T-helper 17 cell (primary cell): ENCODE measurements at regions not wholly inside any gene's neighbourhood (a gene's known extent, or its start where the extent isn't known, plus 50 kb on each side); places are given as distances from the start of the nearest gene placed in this dataset.
"Not testable (repeated sequence)": the region's sequence is repeated elsewhere in the genome, so short reads cannot be mapped to it uniquely, and the experiment has no call there.

ENCODE experiments used
- ATAC-seq: fragments of 150-1000 bp; cut with Tn5 transposase; 2 replicates; pipeline ENCODE4 v1.10.0; 2021; ENCODE audit warnings: mild to moderate bottlenecking, moderate library complexity
- DNase-seq, 3 donors: peaks; one replicate each; pipeline versions ENCODE4 v3.0.0 to v3.0.0-alpha.2; 2020 to 2021
- H3K9me3 ChIP-seq: one replicate; pipeline ENCODE4 v1.7.0; 2013; ENCODE audit warnings: low read length, mild to moderate bottlenecking; ENCODE audit not compliant: control insufficient read depth, poor library complexity, severe bottlenecking
- H3K27ac Mint-ChIP-seq: one replicate; pipeline ENCODE4 v1.8.0; 2022; ENCODE audit warnings: mild to moderate bottlenecking, moderate library complexity, mixed read lengths
- H3K27me3 Mint-ChIP-seq: one replicate; pipeline ENCODE4 v1.8.0; 2022; ENCODE audit warnings: mixed read lengths
- H3K36me3 Mint-ChIP-seq: one replicate; pipeline ENCODE4 v1.8.0; 2022; ENCODE audit warnings: low read depth, mixed read lengths
- H3K4me1 Mint-ChIP-seq: one replicate; pipeline ENCODE4 v1.8.0; 2022; ENCODE audit warnings: mild to moderate bottlenecking, mixed read lengths
- H3K4me3 Mint-ChIP-seq: one replicate; pipeline ENCODE4 v1.8.0; 2022; ENCODE audit warnings: mild to moderate bottlenecking, moderate library complexity, mixed read lengths

GRCh38 chr14:43260056-43260455 is 1247.0 kb downstream of the FSCB start:
- DNase-seq (no peak), ATAC-seq (no peak)
- no peaks in the 10 kb centered on the region for H3K27me3 Mint-ChIP-seq
- H3K4me3 Mint-ChIP-seq: no peak overlapping the region
- no peak overlapping the region for H3K27ac Mint-ChIP-seq
- no peaks in the 10 kb centered on the region for H3K9me3 ChIP-seq
- H3K4me1 Mint-ChIP-seq: no peaks in the 10 kb centered on the region
- H3K36me3 Mint-ChIP-seq: no peaks in the 10 kb centered on the region

GRCh38 chr14:43258396-43258795 is 1248.7 kb downstream of the FSCB start:
- no peaks in the 10 kb centered on the region for H3K27me3 Mint-ChIP-seq
- no peak overlapping the region for H3K27ac Mint-ChIP-seq
- H3K4me3 Mint-ChIP-seq: no peak overlapping the region
- no peaks in the 10 kb centered on the region for H3K36me3 Mint-ChIP-seq
- no peaks in the 10 kb centered on the region for H3K4me1 Mint-ChIP-seq
- ATAC-seq (no peak), DNase-seq (no peak)
- H3K9me3 ChIP-seq: no peaks in the 10 kb centered on the region

- not testable (repeated sequence) for H3K36me3 Mint-ChIP-seq, H3K27ac Mint-ChIP-seq, H3K9me3 ChIP-seq, ATAC-seq, H3K27me3 Mint-ChIP-seq, H3K4me1 Mint-ChIP-seq, DNase-seq, H3K4me3 Mint-ChIP-seq
Measured at GRCh38 chr14:43256996-43257395, 1250.1 kb downstream of the FSCB start.

- DNase-seq: no peak
- H3K36me3 Mint-ChIP-seq: no peaks in the 10 kb centered on the region
Measured at GRCh38 chr14:43252866-43253265, 1254.2 kb downstream of the FSCB start.

DNA sequence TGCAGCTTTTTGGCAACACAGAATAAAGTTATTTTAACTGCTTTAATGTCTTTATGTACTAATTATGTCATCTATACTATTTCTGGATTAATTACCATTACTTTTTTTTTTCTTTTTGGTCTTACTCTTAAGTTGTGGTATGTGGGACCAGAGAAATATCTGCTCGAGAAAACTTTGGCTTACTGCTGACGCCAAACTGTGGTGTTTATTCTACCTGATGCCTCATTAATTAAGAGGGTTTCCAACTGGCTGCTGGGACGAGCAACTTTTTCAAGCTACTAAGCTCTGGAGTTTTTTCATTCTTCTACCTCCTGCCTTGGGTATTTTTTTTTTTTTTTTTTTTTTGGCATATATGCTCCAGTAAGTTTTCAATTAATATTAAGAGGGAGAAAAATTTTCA is 1257.5 kb downstream of the FSCB start:
- no peak overlapping the region for H3K4me3 Mint-ChIP-seq
- no peaks in the 10 kb centered on the region for H3K27me3 Mint-ChIP-seq
- no peaks in the 10 kb centered on the region for H3K4me1 Mint-ChIP-seq
- no peak overlapping the region for H3K27ac Mint-ChIP-seq
- H3K36me3 Mint-ChIP-seq: no peaks in the 10 kb centered on the region
- no peaks in the 10 kb centered on the region for H3K9me3 ChIP-seq
- ATAC-seq (no peak), DNase-seq (no peak)

More at GRCh38 chr14:43252866-43253265, 1254.2 kb downstream of the FSCB start:
- no peaks in the 10 kb centered on the region for H3K9me3 ChIP-seq
- Mint-ChIP-seq H3K4me3 (no peak overlapping the region), H3K27ac (no peak overlapping the region), H3K27me3 (no peaks in the 10 kb centered on the region), H3K4me1 (no peaks in the 10 kb centered on the region)
- no peak for ATAC-seq

DNA sequence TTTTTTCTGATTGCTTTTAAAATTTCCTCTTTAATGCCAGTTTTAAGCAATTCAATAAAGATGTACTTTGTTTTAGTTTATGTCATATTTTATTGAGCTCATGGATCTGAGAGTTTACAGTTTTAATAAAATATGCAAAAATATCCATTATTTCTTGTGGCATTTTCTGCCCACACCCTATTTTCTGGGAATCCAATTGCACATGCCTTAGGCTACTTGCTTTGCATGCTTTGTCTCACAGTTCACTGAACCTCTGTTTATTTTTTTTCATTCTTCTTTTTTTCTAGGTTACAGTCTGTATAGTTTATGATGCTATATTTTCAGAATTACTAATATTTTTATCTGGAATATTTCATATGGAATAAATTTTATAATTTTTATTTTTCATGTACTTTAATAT is 1258.0 kb downstream of the FSCB start:
- ATAC-seq: no peak
- no peak overlapping the region for H3K4me3 Mint-ChIP-seq
- H3K27me3 Mint-ChIP-seq: no peaks in the 10 kb centered on the region
- no peak for DNase-seq
- H3K27ac Mint-ChIP-seq: no peak overlapping the region
- no peaks in the 10 kb centered on the region for H3K36me3 Mint-ChIP-seq
- no peaks in the 10 kb centered on the region for H3K9me3 ChIP-seq
- H3K4me1 Mint-ChIP-seq: no peaks in the 10 kb centered on the region

DNA sequence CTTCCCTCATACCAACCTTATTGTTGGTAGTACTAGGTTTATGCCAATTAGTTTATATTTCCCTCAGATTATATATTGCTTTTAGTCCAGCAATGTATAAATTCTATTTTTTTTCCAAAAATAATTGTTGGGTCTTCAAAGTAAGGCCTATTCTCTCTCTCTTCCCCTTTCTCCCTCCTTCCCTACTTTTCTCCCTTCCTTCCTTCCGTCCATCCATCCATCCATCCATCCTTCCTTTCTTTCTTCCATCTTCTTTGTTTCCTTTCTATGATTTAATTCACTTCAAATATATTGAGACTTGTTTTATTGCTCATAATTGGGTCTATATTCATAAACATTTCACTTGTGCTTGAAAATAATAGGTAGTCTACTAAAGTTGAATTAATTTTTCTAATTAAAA is 1259.2 kb downstream of the FSCB start:
- no peaks in the 10 kb centered on the region for H3K9me3 ChIP-seq
- ATAC-seq (no peak), DNase-seq (no peak)
- Mint-ChIP-seq H3K4me1 (no peaks in the 10 kb centered on the region), H3K4me3 (no peak overlapping the region), H3K27me3 (no peaks in the 10 kb centered on the region), H3K36me3 (no peaks in the 10 kb centered on the region), H3K27ac (no peak overlapping the region)

DNA sequence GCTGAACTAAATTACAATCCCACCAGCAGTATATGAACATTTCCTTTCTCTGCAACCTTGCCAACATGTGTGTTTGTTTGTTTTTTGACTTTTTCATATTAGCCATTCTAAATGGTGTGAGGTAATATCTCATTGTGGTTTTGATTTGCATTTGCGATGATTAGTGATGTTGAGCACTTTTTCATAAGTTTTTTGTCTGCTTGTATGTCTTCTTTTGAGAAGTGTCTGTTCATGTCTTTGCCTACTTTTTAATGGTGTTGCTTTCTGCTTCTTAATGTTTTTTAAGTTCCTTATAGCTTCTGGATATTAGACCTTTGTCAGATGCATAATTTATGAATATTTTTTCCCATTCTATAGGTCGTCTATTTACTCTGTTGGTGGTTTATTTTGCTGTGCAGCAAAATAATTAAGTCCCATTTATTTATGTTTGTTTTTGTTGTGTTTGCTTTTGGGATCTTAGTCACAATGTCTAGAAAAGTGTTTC is 1262.9 kb downstream of the FSCB start:
- Mint-ChIP-seq H3K4me1 (no peaks in the 10 kb centered on the region), H3K4me3 (no peak overlapping the region), H3K27ac (no peak overlapping the region), H3K27me3 (no peaks in the 10 kb centered on the region), H3K36me3 (no peaks in the 10 kb centered on the region)
- no peak for DNase-seq
- ATAC-seq: no peak
- H3K9me3 ChIP-seq: no peaks in the 10 kb centered on the region

DNA sequence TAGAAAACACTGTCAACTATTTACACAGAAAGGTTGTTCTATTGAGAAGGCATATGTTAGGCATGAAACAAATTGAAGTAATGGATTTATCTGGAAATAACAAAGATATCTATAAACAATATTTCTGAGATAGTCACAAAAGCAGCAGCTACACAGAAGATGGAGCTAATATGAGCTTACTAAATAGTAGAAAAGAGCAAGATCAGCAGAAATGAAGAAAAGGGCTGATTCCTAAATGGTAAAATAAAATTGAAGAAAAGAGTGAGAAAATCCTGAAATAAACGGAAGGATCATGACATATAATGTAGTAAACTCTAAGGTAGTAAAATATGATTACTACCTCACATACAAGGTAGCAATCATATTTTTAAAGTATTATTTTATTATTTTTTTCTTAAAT is 1263.9 kb downstream of the FSCB start:
- Mint-ChIP-seq H3K27ac (no peak overlapping the region), H3K36me3 (no peaks in the 10 kb centered on the region), H3K4me3 (no peak overlapping the region), H3K4me1 (no peaks in the 10 kb centered on the region), H3K27me3 (no peaks in the 10 kb centered on the region)
- H3K9me3 ChIP-seq: no peaks in the 10 kb centered on the region
- no peak for ATAC-seq
- no peak for DNase-seq

DNA sequence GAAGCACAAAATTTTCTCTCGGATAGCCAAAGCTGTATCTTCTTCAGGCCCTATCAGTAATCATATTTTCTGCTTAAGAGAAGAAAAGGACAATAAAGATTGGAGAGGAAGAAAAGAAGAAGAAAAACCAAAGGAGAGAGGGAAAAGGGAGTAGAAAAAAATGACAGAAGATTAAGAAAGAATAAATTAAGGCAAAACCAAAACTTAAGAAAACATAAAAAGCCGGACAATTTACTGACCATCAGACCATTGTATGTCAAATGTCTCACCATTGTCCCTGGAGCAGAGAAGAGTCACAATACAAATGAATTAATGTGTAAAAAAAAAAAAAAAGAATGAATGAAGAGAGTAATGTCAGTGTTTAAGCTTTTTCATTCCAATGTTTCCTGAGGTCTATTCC is 1274.8 kb downstream of the FSCB start:
- ATAC-seq: no peak

GRCh38 chr14:43215524-43215923 is 1291.6 kb downstream of the FSCB start:
- Mint-ChIP-seq H3K27ac (no peak overlapping the region), H3K4me1 (no peaks in the 10 kb centered on the region), H3K27me3 (no peaks in the 10 kb centered on the region), H3K4me3 (no peak overlapping the region), H3K36me3 (no peaks in the 10 kb centered on the region)
- no peak for DNase-seq
- ATAC-seq: no peak
- no peaks in the 10 kb centered on the region for H3K9me3 ChIP-seq

More for the DNA sequence above, 1274.8 kb downstream of the FSCB start:
- no peaks in the 10 kb centered on the region for H3K4me1 Mint-ChIP-seq
- no peaks in the 10 kb centered on the region for H3K9me3 ChIP-seq
- H3K36me3 Mint-ChIP-seq: no peaks in the 10 kb centered on the region
- DNase-seq: no peak
- no peak overlapping the region for H3K27ac Mint-ChIP-seq
- no peak overlapping the region for H3K4me3 Mint-ChIP-seq
- no peaks in the 10 kb centered on the region for H3K27me3 Mint-ChIP-seq

DNA sequence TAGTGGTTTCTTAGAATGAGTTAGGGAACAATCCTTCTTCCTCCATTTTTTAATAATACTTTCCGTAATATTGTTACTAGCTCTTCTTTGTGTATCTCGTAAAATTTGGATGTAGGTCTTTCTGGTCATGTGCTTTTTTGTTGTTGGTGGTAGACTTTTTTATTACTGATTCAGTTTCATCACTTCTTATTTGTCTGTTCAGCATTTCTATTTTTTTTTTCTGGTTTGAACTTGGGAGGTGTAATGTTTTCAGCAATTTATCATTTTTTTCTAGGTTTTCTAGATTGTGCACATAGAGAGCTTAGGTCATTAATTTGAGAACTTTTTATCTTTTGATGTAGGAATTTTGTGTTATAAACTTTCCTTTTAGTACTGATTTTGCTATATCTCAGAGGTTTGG is 1299.9 kb downstream of the FSCB start:
- no peak for ATAC-seq
- no peaks in the 10 kb centered on the region for H3K9me3 ChIP-seq
- H3K4me1 Mint-ChIP-seq: no peaks in the 10 kb centered on the region
- H3K36me3 Mint-ChIP-seq: no peaks in the 10 kb centered on the region
- H3K27ac Mint-ChIP-seq: no peak overlapping the region
- no peaks in the 10 kb centered on the region for H3K27me3 Mint-ChIP-seq
- no peak for DNase-seq
- no peak overlapping the region for H3K4me3 Mint-ChIP-seq

DNA sequence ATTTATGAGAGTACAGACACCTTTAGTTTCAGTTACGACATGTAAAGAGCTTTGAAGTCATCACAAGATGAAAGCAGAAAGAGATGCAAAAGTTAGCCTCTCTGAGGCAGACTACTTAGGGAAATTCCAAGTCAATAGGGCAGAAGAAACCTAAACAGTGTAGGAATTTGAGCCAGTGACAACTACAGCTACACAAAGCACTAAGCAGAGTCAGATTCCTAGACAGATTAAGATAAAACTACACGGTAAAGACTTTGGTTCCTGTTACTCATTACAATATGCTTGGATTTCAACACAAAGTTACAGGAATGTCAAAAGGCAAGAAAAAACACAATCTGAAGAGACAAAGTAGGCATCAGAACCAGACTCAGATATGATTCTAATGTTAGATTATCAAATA is 1302.3 kb downstream of the FSCB start:
- H3K4me1 Mint-ChIP-seq: no peaks in the 10 kb centered on the region
- H3K4me3 Mint-ChIP-seq: no peak overlapping the region
- DNase-seq: no peak
- no peak for ATAC-seq
- no peaks in the 10 kb centered on the region for H3K9me3 ChIP-seq
- H3K36me3 Mint-ChIP-seq: no peaks in the 10 kb centered on the region
- no peak overlapping the region for H3K27ac Mint-ChIP-seq
- no peaks in the 10 kb centered on the region for H3K27me3 Mint-ChIP-seq

DNA sequence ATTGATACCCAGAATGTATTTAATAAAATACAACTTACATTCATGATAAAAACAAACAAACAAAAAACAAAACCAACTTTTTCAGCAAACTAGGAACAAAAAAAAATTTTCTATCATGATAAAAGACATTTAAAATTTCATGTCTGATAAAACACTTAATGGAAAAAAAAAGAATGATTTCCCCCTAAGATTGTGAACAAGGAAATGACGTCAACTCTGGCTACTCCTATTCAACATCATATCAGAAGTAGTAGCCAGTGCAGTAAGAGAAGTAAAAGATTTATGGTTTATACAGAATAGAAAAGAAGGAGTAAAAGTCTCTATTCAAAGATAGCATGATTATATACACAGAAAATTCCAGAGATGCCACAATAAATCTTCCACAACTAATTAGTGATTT is 1306.6 kb downstream of the FSCB start:
- peaks cover 2% of the 10 kb centered on the region for H3K9me3 ChIP-seq
- no peak for ATAC-seq
- Mint-ChIP-seq H3K4me3 (no peak overlapping the region), H3K27ac (no peak overlapping the region), H3K36me3 (no peaks in the 10 kb centered on the region), H3K4me1 (no peaks in the 10 kb centered on the region), H3K27me3 (no peaks in the 10 kb centered on the region)
- no peak for DNase-seq

DNA sequence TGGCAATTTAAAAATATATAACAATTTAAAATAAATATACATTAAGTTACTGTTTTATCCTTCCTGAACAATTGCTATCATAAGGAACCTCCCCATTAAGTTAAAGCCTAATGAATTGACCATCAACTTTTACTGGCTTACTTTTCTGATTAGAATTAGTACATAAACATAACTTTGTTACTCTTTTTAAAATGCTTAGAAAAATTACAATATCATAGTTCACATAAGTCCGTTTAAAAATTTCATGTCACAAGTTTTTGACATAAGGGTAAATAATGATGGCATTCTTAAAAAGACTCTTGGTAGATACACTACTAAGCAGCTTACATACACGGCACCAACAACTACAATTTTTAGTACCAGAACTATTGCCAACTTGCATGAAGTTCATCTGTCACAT is 1308.6 kb downstream of the FSCB start:
- Mint-ChIP-seq H3K4me1 (no peaks in the 10 kb centered on the region), H3K36me3 (no peaks in the 10 kb centered on the region), H3K27me3 (no peaks in the 10 kb centered on the region), H3K4me3 (no peak overlapping the region), H3K27ac (no peak overlapping the region)
- peaks cover 2% of the 10 kb centered on the region for H3K9me3 ChIP-seq
- DNase-seq: no peak
- ATAC-seq: no peak
